GM21515 (cell line): ENCODE measurements at regions not wholly inside any gene's neighbourhood (a gene's known extent, or its start where the extent isn't known, plus 50 kb on each side); places are given as distances from the start of the nearest gene placed in this dataset.

Experiments used
- ATAC-seq: cut with Tn5 transposase; IDR thresholded peaks from one replicate; pipeline ENCODE4 v1.9.1; 2021; ENCODE audit not compliant: unreplicated experiment

- no peak for ATAC-seq
These were observed 55.6 kb downstream of the MRPL32 start for GRCh38 chr7:42987648-42988214.

GRCh38 chr7:42991024-42991423, 58.8 kb downstream of the MRPL32 start:
- no peak for ATAC-seq

DNA sequence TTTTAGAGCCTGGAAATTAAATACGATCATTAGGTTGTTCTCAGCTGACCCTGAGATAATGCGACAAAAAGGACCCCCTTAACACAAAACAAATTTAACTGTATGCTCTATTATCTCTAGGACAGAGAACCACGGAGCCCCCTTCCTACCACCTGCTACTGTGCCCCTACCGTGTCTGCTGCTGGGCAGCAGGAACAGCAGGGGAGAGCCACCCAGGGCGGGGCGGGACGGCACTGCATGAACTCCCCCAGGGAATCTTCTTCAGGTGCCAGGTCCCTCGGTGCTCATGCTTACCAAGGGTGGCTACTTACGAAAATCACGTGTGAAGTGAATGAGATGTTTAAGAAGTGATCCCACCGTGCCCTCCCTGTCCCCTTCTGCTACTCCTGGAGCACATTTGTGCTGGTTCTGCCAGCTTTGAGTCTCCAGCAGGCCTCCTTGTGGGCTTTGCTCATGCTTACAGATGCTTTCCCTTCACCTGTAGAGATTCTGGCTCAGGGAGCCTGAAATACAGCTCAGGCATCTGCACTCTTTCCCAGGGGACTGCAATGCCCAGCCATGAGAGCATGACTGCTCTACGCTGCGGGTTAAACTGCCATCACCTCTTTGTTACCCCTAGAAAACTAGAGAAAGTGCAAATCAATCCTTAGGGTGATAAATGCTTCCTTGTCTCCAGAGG, 59.9 kb downstream of the MRPL32 start:
- ATAC-seq, result no peak

GRCh38 chr7:42993038-42993437, 60.9 kb downstream of the MRPL32 start:
- no peak for ATAC-seq

DNA sequence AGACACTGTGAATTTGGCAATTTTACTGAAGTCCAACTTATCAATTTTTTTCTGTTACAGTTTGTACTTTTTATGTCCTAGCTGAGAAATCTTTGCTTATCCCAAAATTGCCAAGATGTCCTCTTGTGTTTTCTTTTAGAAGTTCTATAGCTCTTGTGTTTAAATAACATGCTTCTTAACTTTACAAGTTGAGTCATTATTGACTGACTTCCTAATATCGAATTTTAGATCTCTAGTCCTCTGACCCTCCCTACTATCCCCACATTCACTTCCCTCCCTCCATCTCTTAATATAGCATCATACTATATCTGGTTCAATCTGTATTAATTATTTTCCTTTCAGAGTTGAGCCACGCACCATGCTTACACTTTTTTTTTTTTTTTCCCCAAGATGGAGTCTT, 61.9 kb downstream of the MRPL32 start:
- ATAC-seq, result no peak

- no peak for ATAC-seq
These were observed 65.4 kb downstream of the MRPL32 start for GRCh38 chr7:42997611-42998010.

DNA sequence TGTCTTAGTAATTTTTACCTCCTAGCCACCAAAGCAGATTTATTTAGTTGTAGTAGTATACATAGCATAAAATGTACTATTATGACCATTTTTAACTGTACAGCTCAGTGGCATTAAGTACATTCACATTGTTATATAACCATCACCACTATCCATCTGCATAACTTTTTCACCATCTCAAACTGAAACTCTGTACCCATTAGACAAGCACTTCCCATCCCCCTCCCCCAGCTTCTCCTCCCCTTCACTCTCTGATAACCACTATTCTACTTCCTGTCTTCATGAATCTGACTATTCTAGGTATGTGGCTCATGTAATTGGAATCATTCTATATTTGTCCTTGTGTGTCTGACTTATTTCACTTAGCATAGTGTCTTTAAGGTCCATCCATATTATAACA, 71.9 kb downstream of the MRPL32 start:
- no peak for ATAC-seq

DNA sequence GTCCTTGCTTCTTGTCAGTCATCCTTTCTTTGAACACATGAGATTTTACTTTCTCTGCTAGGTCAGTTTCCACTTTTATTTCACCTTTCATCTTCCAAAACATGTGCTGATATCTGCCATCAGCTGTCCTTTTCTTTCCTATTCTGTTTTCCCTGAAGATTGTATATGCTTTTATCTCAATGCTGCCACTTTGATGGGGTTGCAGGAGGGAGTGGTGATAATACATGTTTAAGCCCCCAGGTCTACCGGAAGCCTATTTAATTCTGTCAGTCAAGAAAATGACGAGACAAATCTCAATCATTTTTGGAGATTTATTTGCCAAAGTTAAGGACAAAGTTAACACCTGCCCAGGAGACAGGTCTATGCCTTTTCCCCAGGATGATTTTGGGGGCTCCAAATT, 73.8 kb downstream of the MRPL32 start:
- ATAC-seq, result no peak

DNA sequence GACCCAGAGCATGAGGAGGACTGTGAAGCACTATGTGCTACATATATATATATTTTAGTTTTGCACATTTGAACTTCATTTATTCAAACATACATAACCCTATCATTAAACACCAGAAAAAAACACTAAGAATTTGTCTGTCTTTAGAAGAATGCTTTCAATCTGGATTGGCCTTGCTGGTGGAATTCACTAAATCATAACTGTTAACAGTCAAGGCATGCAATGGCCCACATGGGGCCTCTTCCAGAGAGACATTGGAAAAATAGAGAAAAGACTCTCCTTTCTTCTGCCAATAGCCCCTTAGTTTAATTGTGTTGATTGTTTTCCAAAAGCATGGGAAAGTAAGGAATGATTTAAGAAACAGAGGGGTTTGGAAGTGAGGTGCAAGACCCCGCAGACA, 77.9 kb downstream of the MRPL32 start:
- no peak for ATAC-seq

- no peak for ATAC-seq
These were observed 79.7 kb downstream of the MRPL32 start for GRCh38 chr7:43011879-43012278.

DNA sequence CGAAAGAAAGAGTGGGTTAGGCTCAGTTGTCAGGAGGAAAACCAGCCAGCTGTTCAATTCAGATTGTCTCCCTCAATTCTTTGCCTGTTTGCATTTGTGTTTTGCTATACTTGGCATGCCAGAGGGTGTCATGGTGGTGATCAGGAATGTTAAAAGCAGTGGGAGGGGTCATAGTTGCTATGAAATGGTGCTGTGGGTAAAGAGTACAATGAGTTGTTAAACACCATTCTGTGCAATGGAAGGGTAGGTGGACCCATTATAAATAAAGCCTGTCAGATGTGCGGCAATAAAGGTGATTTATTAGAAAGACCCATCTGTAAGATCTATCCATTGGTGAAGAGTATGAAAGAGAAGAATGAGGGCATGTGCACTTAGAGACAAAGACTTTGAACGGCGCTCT, 82.2 kb downstream of the MRPL32 start:
- no peak for ATAC-seq

- no peak for ATAC-seq
These were observed 83.1 kb downstream of the MRPL32 start for GRCh38 chr7:43015301-43015700.

GRCh38 chr7:43018446-43018845, 86.3 kb downstream of the MRPL32 start:
- no peak for ATAC-seq

DNA sequence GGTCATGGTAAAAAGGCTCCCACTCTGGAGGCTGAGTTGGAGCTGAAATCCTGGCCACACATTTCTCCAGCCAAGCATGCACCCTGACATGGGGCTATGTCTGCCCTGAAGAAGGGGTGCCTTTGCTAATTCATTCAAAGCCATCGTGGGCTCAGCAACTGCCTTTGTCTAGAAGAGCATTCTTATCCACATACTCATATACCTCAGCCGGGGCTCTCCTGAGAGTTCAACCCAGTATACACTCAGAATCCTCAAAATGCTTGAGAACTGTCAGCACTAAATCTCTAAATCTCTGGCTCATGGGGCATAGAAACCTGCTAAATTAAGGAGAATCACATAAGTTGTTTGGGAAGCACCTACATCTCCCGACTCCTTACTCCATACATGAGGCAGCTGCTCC, 89.3 kb downstream of the MRPL32 start:
- no peak for ATAC-seq

- ATAC-seq, result no peak
These were observed 89.8 kb downstream of the MRPL32 start for GRCh38 chr7:43022008-43022407.

- no peak for ATAC-seq
These were observed 79.1 kb upstream of the HECW1 start for GRCh38 chr7:43033369-43033768.

GRCh38 chr7:43034535-43035002, 77.9 kb upstream of the HECW1 start:
- ATAC-seq, result no peak

DNA sequence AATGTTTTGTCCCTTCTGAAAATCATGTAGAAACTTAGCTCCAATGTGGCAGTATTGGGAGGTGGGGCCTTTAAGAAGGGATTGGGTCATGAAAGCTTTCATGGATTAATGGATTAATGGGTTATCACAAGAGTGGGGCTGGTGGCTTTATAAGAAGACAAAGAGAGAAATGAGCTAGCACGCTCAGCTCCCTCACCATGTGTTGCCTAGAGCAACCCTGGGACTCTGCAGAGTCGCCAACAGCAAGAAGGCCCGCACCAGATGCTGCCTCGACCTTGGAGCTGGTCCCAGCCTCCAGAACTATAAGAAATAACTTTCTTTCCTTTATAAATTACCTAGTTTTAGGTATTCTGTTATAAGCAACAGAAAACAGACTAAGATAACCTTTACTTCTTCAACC, 74.9 kb upstream of the HECW1 start:
- ATAC-seq, result no peak

GRCh38 chr7:43038254-43038653, 74.2 kb upstream of the HECW1 start:
- ATAC-seq, result no peak

- ATAC-seq, result no peak
These were observed 73.1 kb upstream of the HECW1 start for GRCh38 chr7:43039346-43039745.

DNA sequence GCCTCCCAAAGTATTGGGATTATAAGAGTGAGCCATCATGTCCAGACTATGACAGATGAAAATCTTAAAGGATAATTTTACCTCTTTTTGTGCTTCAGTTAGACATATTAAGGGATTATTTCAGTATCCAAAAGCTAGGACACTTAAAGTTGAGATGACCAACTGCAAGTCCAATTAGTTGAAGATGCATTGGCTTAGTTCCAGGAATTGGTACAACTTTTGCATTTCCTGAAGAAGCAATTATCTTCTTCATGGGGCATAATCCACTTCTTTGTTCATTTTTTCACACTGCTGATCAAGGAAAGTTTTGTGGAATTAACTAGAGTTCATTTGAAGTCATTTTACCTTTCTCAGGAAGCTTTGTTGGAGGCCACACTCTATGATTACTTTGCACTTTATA, 72.0 kb upstream of the HECW1 start:
- ATAC-seq, result no peak

GRCh38 chr7:43041105-43041504, 71.3 kb upstream of the HECW1 start:
- ATAC-seq, result no peak

DNA sequence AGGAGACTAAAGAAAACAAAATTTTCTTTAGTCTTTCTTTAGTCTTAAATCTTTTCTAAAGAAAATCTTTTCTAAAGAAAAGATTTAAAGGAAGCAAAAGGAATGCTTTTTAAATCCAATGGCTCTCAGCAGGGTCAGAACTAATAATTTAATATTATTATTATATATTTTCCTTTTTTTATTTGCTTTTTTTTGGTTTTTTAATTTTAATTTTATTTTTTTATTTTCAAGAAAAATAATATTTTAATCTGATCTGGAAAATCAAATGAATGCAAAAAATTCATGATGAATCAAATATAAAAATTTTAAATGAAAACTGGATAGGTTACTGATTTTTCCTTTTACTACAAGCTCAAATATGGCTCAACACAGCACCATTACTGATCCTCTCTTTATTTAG, 70.7 kb upstream of the HECW1 start:
- no peak for ATAC-seq
